ENCODE measurements at regions not wholly inside any gene's neighbourhood (a gene's known extent, or its start where the extent isn't known, plus 50 kb on each side); places are given as distances from the start of the nearest gene placed in this dataset.

DNA sequence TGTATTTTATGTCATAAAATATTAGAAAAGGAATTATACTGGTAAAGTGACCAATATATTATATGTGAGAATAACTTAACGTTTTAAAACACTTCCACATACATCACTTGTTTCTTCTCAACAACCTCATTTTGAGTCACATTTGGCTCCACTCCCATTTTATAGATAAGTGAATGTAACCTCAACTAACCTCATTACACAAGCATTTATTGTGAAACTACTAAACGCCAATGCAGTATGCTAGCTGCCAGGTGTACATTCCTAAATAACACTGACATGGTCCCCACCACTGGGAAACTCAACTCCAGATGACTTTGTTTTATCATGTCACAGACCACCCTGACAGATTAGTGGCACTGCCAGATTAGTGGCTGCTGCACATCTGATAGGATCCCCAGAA, 249.7 kb upstream of the CNTN4 start:
- H3K4me3 ChIP-seq (ENCODE audit: low read length), result no peak overlapping the region
- TF ChIP-seq, protein P1, sequence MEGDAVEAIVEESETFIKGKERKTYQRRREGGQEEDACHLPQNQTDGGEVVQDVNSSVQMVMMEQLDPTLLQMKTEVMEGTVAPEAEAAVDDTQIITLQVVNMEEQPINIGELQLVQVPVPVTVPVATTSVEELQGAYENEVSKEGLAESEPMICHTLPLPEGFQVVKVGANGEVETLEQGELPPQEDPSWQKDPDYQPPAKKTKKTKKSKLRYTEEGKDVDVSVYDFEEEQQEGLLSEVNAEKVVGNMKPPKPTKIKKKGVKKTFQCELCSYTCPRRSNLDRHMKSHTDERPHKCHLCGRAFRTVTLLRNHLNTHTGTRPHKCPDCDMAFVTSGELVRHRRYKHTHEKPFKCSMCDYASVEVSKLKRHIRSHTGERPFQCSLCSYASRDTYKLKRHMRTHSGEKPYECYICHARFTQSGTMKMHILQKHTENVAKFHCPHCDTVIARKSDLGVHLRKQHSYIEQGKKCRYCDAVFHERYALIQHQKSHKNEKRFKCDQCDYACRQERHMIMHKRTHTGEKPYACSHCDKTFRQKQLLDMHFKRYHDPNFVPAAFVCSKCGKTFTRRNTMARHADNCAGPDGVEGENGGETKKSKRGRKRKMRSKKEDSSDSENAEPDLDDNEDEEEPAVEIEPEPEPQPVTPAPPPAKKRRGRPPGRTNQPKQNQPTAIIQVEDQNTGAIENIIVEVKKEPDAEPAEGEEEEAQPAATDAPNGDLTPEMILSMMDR (IDR thresholded peaks at IDR 0.05; ENCODE audit: insufficient read depth, low read depth, low read length, missing control alignments), result no peak
- DNase-seq (ENCODE audit: low read depth), result no peak

DNA sequence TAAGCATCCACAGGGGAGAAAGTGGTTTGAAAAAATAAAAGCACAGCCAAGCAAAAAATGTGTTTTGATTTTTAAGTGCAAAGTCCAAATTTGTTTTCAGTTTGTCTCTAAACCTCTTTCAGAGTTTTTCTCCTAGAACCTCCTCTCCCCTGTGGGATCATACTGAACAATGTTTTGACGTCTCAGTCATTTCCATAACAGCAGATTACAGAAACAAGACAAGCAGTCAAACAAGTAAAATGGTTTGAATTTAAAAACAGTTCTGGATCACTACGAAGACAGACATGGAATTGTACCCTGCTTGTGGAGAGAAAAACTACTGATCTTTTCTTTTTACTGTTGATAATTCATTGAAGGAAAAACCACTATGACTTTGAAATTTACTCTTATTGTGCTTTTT, 245.7 kb upstream of the CNTN4 start:
- no peak overlapping the region for H3K4me3 ChIP-seq (ENCODE audit: low read length)
- DNase-seq (ENCODE audit: low read depth), result no peak
- TF ChIP-seq, protein P1 (IDR thresholded peaks at IDR 0.05; ENCODE audit: insufficient read depth, low read depth, low read length, missing control alignments), result no peak

DNA sequence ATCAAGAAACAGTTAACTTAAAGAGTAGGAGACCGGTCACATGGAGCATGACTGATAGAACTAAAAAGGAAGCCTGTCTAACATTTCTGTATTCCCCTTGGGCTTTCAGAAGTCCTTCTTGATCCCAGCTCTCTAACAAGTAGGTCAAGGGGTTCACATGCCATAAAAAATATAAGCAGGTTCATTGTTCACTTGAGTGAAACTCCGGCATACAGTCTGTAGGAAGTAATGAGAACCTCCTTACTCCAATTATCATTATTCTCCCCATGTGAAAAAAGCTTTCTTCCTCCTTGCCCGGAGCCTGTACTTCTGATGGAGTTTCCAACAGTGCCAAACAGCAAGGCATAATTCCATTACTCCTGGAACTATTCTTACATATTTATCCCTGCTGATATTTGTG, 242.8 kb upstream of the CNTN4 start:
- no peak for DNase-seq (ENCODE audit: low read depth)
- TF ChIP-seq, protein P1 (IDR thresholded peaks at IDR 0.05; ENCODE audit: insufficient read depth, low read depth, low read length, missing control alignments), result no peak
- H3K4me3 ChIP-seq (ENCODE audit: low read length), result no peak overlapping the region

DNA sequence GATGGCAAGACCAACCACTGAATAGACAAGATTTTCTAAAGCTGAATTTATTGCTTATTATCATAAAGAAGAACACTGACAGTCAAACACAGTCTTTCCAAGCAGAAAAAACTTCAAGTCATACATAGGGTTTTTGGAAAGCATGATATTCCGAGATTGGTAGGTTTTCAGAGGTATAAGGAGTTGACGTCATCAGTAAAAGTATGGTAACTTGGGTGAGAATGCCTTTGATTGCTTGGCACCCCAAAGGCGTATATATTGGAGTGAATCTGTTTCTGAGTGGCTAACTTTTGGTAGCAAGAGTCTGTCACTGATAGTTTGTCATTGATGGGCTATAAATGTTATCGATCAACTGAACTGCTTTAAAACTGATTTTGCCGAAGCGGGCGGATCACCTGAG, 227.9 kb upstream of the CNTN4 start:
- DNase-seq (ENCODE audit: low read depth), result no peak
- H3K4me3 ChIP-seq (ENCODE audit: low read length), result no peak overlapping the region
- TF ChIP-seq, protein P1 (IDR thresholded peaks at IDR 0.05; ENCODE audit: insufficient read depth, low read depth, low read length, missing control alignments), result no peak

DNA sequence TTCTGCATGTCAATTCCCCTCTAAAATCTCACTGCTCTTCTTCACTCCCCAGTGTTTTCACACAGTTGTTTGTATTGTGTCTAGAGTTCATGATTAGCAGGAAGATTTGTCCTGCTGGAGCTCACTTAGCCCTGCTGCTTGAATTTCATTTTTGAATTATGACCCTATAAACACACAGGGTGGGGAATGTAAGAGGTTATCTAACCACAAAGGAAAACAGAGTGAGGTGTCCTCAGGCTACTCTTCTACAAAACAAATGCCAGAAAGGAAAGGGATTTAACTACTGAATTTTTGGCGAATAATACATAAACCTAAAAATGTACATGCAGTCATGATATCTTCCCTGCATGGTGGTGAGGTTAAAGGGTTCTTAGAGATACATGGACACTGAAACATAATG, 215.1 kb upstream of the CNTN4 start:
- TF ChIP-seq, protein P1 (IDR thresholded peaks at IDR 0.05; ENCODE audit: insufficient read depth, low read depth, low read length, missing control alignments), result no peak
- DNase-seq (ENCODE audit: low read depth), result no peak
- H3K4me3 ChIP-seq (ENCODE audit: low read length), result no peak overlapping the region

DNA sequence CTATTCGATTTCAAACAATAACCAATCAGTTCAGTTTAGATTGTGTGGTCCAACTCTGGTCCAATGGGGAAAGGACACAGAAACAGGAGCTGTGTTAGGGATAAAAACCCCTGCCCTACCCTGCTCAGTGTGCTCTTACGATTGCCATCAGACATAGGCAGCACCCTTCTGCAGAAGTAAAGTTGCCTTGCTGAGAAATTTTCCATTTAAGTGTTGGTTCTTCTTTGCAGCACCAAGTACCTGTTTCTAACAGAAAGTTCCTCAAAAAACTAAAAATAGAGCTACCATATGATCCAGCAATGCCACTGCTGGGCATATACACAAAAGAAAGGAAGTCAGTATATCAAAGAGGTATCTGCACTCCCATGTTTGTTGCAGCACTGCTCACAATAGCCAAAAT, 206.2 kb upstream of the CNTN4 start:
- DNase-seq (ENCODE audit: low read depth), result no peak
- TF ChIP-seq, protein P1 (IDR thresholded peaks at IDR 0.05; ENCODE audit: insufficient read depth, low read depth, low read length, missing control alignments), result no peak
- no peak overlapping the region for H3K4me3 ChIP-seq (ENCODE audit: low read length)

DNA sequence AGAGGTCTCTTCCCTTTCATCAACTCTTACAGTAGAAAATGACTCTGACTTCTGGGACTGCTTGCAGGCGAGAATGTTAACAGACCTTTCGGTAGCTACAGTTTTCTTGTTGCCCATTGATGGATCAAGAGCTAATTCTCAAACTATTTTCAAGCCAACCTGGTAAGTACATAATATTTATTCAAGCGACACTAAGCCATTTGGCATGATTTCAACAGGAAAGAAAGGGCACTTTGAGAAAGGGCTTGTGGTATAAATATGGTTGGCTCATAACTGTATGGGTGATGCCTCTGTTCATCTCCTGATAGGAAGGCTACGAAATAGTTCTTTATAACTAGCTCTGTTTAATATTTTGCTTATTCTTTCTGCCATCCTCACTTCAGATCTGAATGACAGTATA, 196.2 kb upstream of the CNTN4 start:
- H3K4me3 ChIP-seq (ENCODE audit: low read length), result no peak overlapping the region
- TF ChIP-seq, protein P1 (IDR thresholded peaks at IDR 0.05; ENCODE audit: insufficient read depth, low read depth, low read length, missing control alignments), result no peak
- DNase-seq (ENCODE audit: low read depth), result no peak
